Fibroblast of lung (primary cell): ENCODE measurements at regions not wholly inside any gene's neighbourhood (a gene's known extent, or its start where the extent isn't known, plus 50 kb on each side); places are given as distances from the start of the nearest gene placed in this dataset.

Experiments used
- EZH2 ChIP-seq: IDR thresholded peaks from 2 replicates; pipeline ENCODE4 v1.5.1; 2012; ENCODE audit warnings: low read length, control low read depth, mild to moderate bottlenecking; ENCODE audit errors: missing control alignments
- TF ChIP-seq, protein P1 (sequence below), 2 donors: IDR thresholded peaks in 1 of 2; conservative IDR thresholded peaks in 1 of 2; 1 replicate in 1 of 2; 2 replicates in 1 of 2; pipeline ENCODE4 v1.5.1; 2011 to 2012; ENCODE audit warnings: low read length in 2 of 2, control low read depth in 1 of 2, inconsistent platforms in 1 of 2, low read depth in 1 of 2, mild to moderate bottlenecking in 1 of 2

DNA sequence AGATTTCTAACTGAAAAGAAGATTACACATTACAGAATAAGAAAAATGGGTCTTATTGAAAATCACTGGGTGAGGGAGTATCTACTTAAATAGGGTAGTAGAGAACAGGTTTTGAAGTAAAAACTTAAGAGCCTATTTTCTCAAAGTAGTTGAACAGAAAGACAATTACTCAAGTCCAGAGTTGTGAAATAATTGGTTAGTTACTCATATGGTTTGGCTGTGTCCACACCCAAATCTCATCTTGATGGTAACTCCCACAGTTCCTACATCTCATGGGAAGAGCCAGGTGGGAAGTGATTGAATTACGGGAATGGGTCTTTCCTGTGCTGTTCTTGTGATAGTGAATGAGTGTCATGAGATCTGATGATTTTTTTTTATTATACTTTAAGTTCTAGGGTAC, 1035.3 kb upstream of the GJE1 start:
- TF ChIP-seq, protein P1, sequence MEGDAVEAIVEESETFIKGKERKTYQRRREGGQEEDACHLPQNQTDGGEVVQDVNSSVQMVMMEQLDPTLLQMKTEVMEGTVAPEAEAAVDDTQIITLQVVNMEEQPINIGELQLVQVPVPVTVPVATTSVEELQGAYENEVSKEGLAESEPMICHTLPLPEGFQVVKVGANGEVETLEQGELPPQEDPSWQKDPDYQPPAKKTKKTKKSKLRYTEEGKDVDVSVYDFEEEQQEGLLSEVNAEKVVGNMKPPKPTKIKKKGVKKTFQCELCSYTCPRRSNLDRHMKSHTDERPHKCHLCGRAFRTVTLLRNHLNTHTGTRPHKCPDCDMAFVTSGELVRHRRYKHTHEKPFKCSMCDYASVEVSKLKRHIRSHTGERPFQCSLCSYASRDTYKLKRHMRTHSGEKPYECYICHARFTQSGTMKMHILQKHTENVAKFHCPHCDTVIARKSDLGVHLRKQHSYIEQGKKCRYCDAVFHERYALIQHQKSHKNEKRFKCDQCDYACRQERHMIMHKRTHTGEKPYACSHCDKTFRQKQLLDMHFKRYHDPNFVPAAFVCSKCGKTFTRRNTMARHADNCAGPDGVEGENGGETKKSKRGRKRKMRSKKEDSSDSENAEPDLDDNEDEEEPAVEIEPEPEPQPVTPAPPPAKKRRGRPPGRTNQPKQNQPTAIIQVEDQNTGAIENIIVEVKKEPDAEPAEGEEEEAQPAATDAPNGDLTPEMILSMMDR (conservative IDR thresholded peaks at IDR 0.05 in 1 of 2, IDR thresholded peaks at IDR 0.05 in 1 of 2; ENCODE audit: low read depth in 1 of 2, low read length in 2 of 2): no peak
- no peak for TF ChIP-seq EZH2
